ENCODE measurements at regions not wholly inside any gene's neighbourhood (a gene's known extent, or its start where the extent isn't known, plus 50 kb on each side); places are given as distances from the start of the nearest gene placed in this dataset.

- ATAC-seq: no peak
- H2AFZ ChIP-seq (ENCODE audit: low read length): no peak overlapping the region
These were observed 201.9 kb upstream of the MAP3K7 start for GRCh38 chr6:90788781-90789180.

GRCh38 chr6:90787446-90787845, 200.6 kb upstream of the MAP3K7 start:
- H2AFZ ChIP-seq (ENCODE audit: low read length): no peak overlapping the region

More at GRCh38 chr6:90788781-90789180, 201.9 kb upstream of the MAP3K7 start:
- ChIA-PET POLR2A (ENCODE audit: unreplicated experiment) (no interaction called here), CTCF (no interaction called here)
- no TSS peak for BruUV-seq (replicated peaks)
- Histone ChIP-seq H3K4me1 (ENCODE audit: insufficient read depth, low read length) (no peaks in the 10 kb centered on the region), H3K27ac (ENCODE audit: low read length) (no peak overlapping the region), H4K20me1 (ENCODE audit: low read length) (no peaks in the 10 kb centered on the region), H3K9ac (ENCODE audit: low read length) (no peak overlapping the region), H3K9me2 (replicated peaks; ENCODE audit: low read length) (no peaks in the 10 kb centered on the region), H3K4me2 (ENCODE audit: low read length) (no peak overlapping the region), H3K4me3 (ENCODE audit: low read length) (no peak overlapping the region), H3F3A (ENCODE audit: low read length, unreplicated experiment) (no peaks in the 10 kb centered on the region), H3K36me3 (ENCODE audit: low read depth, low read length) (no peaks in the 10 kb centered on the region), H3K9me3 (ENCODE audit: low read length) (no peaks in the 10 kb centered on the region), H3K27me3 (ENCODE audit: low read length) (peaks cover 23% of the 10 kb centered on the region; the same call in 1 of the 2 replicates), H3K79me2 (ENCODE audit: low read length) (no peaks in the 10 kb centered on the region)
- no peak for DNase-seq
- intact Hi-C loops (cut with micrococcal nuclease): no loop called here
- TF ChIP-seq, protein P1, sequence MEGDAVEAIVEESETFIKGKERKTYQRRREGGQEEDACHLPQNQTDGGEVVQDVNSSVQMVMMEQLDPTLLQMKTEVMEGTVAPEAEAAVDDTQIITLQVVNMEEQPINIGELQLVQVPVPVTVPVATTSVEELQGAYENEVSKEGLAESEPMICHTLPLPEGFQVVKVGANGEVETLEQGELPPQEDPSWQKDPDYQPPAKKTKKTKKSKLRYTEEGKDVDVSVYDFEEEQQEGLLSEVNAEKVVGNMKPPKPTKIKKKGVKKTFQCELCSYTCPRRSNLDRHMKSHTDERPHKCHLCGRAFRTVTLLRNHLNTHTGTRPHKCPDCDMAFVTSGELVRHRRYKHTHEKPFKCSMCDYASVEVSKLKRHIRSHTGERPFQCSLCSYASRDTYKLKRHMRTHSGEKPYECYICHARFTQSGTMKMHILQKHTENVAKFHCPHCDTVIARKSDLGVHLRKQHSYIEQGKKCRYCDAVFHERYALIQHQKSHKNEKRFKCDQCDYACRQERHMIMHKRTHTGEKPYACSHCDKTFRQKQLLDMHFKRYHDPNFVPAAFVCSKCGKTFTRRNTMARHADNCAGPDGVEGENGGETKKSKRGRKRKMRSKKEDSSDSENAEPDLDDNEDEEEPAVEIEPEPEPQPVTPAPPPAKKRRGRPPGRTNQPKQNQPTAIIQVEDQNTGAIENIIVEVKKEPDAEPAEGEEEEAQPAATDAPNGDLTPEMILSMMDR (conservative IDR thresholded peaks at IDR 0.05; ENCODE audit: low read depth, low read length): no peak
- TF ChIP-seq EZH2 (IDR thresholded peaks at IDR 0.05; ENCODE audit: low read length, unreplicated experiment) (no peak), EZH2phosphoT487 (IDR thresholded peaks at IDR 0.05; ENCODE audit: borderline replicate concordance, low read length) (no peak)

GRCh38 chr6:90780778-90781177, 193.9 kb upstream of the MAP3K7 start:
- H3K9me3 ChIP-seq (ENCODE audit: low read length): no peaks in the 10 kb centered on the region
- no peaks in the 10 kb centered on the region for H3K9me2 ChIP-seq (replicated peaks; ENCODE audit: low read length)
- H3F3A ChIP-seq (ENCODE audit: low read length, unreplicated experiment): no peaks in the 10 kb centered on the region
- ChIA-PET POLR2A (ENCODE audit: unreplicated experiment) (no interaction called here), CTCF (no interaction called here)
- H3K4me1 ChIP-seq (ENCODE audit: insufficient read depth, low read length): no peaks in the 10 kb centered on the region
- no peaks in the 10 kb centered on the region for H4K20me1 ChIP-seq (ENCODE audit: low read length)
- intact Hi-C loops (cut with micrococcal nuclease): no loop called here
- ATAC-seq (no peak), DNase-seq (no peak)
- H3K27ac ChIP-seq (ENCODE audit: low read length): no peak overlapping the region
- no peak overlapping the region for H3K9ac ChIP-seq (ENCODE audit: low read length)
- no peak overlapping the region for H2AFZ ChIP-seq (ENCODE audit: low read length)
- H3K4me2 ChIP-seq (ENCODE audit: low read length): no peak overlapping the region
- H3K79me2 ChIP-seq (ENCODE audit: low read length): no peaks in the 10 kb centered on the region
- H3K4me3 ChIP-seq (ENCODE audit: low read length): no peak overlapping the region
- H3K36me3 ChIP-seq (ENCODE audit: low read depth, low read length): no peaks in the 10 kb centered on the region
- no TSS peak for BruUV-seq (replicated peaks)
- TF ChIP-seq, protein P1 (conservative IDR thresholded peaks at IDR 0.05; ENCODE audit: low read depth, low read length): no peak
- TF ChIP-seq EZH2 (IDR thresholded peaks at IDR 0.05; ENCODE audit: low read length, unreplicated experiment) (no peak), EZH2phosphoT487 (IDR thresholded peaks at IDR 0.05; ENCODE audit: borderline replicate concordance, low read length) (no peak)
- peaks cover 55% of the 10 kb centered on the region for H3K27me3 ChIP-seq (ENCODE audit: low read length)

More at GRCh38 chr6:90787446-90787845, 200.6 kb upstream of the MAP3K7 start:
- no TSS peak for BruUV-seq (replicated peaks)
- H3K27me3 ChIP-seq (ENCODE audit: low read length): peaks cover 26% of the 10 kb centered on the region
- no peaks in the 10 kb centered on the region for H3K4me1 ChIP-seq (ENCODE audit: insufficient read depth, low read length)
- POLR2A ChIA-PET (ENCODE audit: unreplicated experiment): no interaction called here
- no peak overlapping the region for H3K9ac ChIP-seq (ENCODE audit: low read length)
- intact Hi-C loops (cut with micrococcal nuclease): no loop called here
- H3K9me2 ChIP-seq (replicated peaks; ENCODE audit: low read length): no peaks in the 10 kb centered on the region
- no peaks in the 10 kb centered on the region for H4K20me1 ChIP-seq (ENCODE audit: low read length)
- no peaks in the 10 kb centered on the region for H3K9me3 ChIP-seq (ENCODE audit: low read length)
- DNase-seq: no peak
- no peak overlapping the region for H3K4me3 ChIP-seq (ENCODE audit: low read length)
- no peak for TF ChIP-seq EZH2phosphoT487 (IDR thresholded peaks at IDR 0.05; ENCODE audit: borderline replicate concordance, low read length)
- TF ChIP-seq EZH2 (IDR thresholded peaks at IDR 0.05; ENCODE audit: low read length, unreplicated experiment): no peak
- TF ChIP-seq, protein P1 (conservative IDR thresholded peaks at IDR 0.05; ENCODE audit: low read depth, low read length): no peak
- H3K27ac ChIP-seq (ENCODE audit: low read length): no peak overlapping the region
- CTCF ChIA-PET: no interaction called here
- H3F3A ChIP-seq (ENCODE audit: low read length, unreplicated experiment): no peaks in the 10 kb centered on the region
- no peaks in the 10 kb centered on the region for H3K36me3 ChIP-seq (ENCODE audit: low read depth, low read length)
- H3K79me2 ChIP-seq (ENCODE audit: low read length): no peaks in the 10 kb centered on the region
- no peak for ATAC-seq
- no peak overlapping the region for H3K4me2 ChIP-seq (ENCODE audit: low read length)

Data from PC-3 (cell line).